SK-N-SH (cell line): ENCODE measurements at regions not wholly inside any gene's neighbourhood (a gene's known extent, or its start where the extent isn't known, plus 50 kb on each side); places are given as distances from the start of the nearest gene placed in this dataset.

Source experiments
- ELF1 ChIP-seq: IDR thresholded peaks from 2 replicates; pipeline ENCODE4 v1.4.0; 2012
- EP300 ChIP-seq, 2 experiments: IDR thresholded peaks; 2 replicates each; pipeline versions ENCODE4 v1.4.0 to v1.6.1; 2012; ENCODE audit warnings: borderline replicate concordance in 1 of 2, low read depth in 1 of 2, low read length in 1 of 2
- EZH2phosphoT487 ChIP-seq: fragments of 200-600 bp; sonication (generic); IDR thresholded peaks from 2 replicates; pipeline ENCODE4 v1.6.1; 2017; ENCODE audit warnings: low read depth, mixed run types, mild to moderate bottlenecking, antibody characterized with exemption, moderate library complexity, borderline replicate concordance
- POLR2AphosphoS5 ChIP-seq: IDR thresholded peaks from 2 replicates; pipeline ENCODE4 v1.6.1; 2012; ENCODE audit warnings: low read depth, low read length
- TF ChIP-seq, protein P1 (sequence below): fragments of 200-600 bp; sonication (generic); IDR thresholded peaks from 2 replicates; pipeline ENCODE4 v1.6.1; 2017; ENCODE audit warnings: antibody characterized with exemption, mild to moderate bottlenecking, moderate library complexity

DNA sequence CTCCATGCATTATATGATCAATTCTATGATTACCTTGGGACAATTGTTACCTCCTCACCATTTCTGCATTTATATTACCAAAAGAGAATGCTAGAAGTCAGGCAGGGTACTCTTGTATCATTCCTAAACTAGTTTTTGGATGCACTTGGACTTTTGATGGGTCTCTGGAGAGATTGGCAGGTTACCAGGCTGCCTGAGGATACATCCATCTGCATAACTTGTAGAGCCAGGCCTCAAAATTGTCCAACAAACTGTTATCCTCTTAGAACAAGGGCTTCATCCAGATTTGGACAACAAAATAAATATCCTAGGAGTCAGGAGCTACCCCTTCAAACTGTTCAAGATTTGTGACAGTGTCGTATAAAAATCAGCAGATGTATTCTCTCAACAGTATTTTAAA is 326.1 kb downstream of the IL15 start:
- TF ChIP-seq ELF1 (no peak), EP300 (IDR thresholded peaks at IDR 0.05; ENCODE audit: borderline replicate concordance in 1 of 2, low read depth in 1 of 2, low read length in 1 of 2) (no peak), EZH2phosphoT487 (no peak), POLR2AphosphoS5 (no peak)
- TF ChIP-seq, protein P1, sequence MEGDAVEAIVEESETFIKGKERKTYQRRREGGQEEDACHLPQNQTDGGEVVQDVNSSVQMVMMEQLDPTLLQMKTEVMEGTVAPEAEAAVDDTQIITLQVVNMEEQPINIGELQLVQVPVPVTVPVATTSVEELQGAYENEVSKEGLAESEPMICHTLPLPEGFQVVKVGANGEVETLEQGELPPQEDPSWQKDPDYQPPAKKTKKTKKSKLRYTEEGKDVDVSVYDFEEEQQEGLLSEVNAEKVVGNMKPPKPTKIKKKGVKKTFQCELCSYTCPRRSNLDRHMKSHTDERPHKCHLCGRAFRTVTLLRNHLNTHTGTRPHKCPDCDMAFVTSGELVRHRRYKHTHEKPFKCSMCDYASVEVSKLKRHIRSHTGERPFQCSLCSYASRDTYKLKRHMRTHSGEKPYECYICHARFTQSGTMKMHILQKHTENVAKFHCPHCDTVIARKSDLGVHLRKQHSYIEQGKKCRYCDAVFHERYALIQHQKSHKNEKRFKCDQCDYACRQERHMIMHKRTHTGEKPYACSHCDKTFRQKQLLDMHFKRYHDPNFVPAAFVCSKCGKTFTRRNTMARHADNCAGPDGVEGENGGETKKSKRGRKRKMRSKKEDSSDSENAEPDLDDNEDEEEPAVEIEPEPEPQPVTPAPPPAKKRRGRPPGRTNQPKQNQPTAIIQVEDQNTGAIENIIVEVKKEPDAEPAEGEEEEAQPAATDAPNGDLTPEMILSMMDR: no peak
